ENCODE measurements at regions not wholly inside any gene's neighbourhood (a gene's known extent, or its start where the extent isn't known, plus 50 kb on each side); places are given as distances from the start of the nearest gene placed in this dataset.
"Not testable (repeated sequence)": the region's sequence is repeated elsewhere in the genome, so short reads cannot be mapped to it uniquely, and the experiment has no call there.

DNA sequence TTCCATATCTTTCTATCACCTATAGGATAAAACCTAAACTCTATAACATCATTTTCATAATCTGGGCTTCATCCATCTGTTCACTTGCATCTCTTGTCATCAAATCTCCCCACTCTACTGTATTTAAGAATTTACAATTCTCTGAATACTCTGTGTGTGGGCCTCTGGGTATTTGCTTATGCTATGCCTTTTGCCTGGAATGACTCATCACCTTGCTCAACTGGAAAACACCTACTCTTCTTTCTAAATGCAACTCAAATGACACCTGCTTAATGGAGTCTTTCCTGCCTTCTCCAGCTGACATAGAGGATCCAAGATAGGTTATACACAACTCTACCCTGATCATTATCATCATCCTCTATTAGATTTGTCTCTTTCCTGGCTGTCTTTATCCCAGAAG is 421.7 kb downstream of the SPATA31D1 start:
- TF ChIP-seq POLR2AphosphoS5 (IDR thresholded peaks at IDR 0.05; ENCODE audit: low read depth, low read length) (no peak), POU2F2 (IDR thresholded peaks at IDR 0.05; ENCODE audit: low read depth, low read length) (peak; percentile 68; the same call in 1 of the 2 replicates), POLR2A (IDR thresholded peaks at IDR 0.05; ENCODE audit: low read depth, low read length) (no peak), TAF1 (IDR thresholded peaks at IDR 0.05; ENCODE audit: low read depth, low read length) (no peak), PAX5 (IDR thresholded peaks at IDR 0.05; ENCODE audit: insufficient read depth, low read length, severe bottlenecking) (no peak), SPI1 (IDR thresholded peaks at IDR 0.05; ENCODE audit: low read depth, low read length) (no peak)
- no peak for DNase-seq (ENCODE audit: insufficient read length, low spot score)
- peak; percentile 77 for FAIRE-seq

- FAIRE-seq, result peak; percentile 33
- no peak for TF ChIP-seq SPI1 (IDR thresholded peaks at IDR 0.05; ENCODE audit: low read depth, low read length)
- no peak for TF ChIP-seq POLR2A (IDR thresholded peaks at IDR 0.05; ENCODE audit: low read depth, low read length)
- no peak for TF ChIP-seq PAX5 (IDR thresholded peaks at IDR 0.05; ENCODE audit: insufficient read depth, low read length, severe bottlenecking)
Observed at GRCh38 chr9:82410866-82411265, 422.3 kb downstream of the SPATA31D1 start.

DNA sequence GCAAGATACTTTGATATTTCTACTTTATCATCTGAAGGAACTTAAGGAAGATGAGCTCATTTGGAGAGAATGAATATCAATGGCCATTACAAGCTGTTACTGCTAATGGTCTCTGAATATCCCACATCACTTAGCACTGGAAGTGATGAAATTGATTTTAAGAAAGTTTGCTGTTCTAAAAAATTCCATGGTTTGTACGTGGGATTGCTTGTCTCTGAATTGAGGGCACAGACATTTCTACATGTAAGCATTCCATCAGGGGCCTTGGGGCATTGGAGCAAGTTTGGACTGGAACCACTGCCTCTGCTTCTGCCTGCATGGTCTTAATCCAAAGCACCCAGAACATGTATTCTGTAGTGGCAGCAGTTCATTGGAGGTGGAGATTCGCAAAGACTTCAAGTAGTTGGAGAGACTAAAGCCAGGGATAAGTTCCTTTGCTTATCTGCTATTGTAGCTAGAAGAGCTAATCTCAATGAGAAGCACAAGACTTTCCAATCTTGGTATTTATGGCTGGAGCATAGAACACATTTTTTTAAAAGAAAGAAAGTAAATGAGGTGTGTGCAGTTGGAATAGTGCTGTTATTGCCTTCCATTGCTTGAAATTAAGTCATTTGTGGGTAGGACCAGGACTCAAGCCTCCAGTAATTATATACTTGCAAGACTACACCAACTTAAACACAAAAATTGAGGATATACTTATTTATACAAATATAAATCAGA is 424.2 kb downstream of the SPATA31D1 start:
- no peak for FAIRE-seq
- no peak for DNase-seq (ENCODE audit: insufficient read length, low spot score)
- no peak for TF ChIP-seq POU2F2 (IDR thresholded peaks at IDR 0.05; ENCODE audit: low read depth, low read length)

More at GRCh38 chr9:82410866-82411265, 422.3 kb downstream of the SPATA31D1 start:
- DNase-seq (ENCODE audit: insufficient read length, low spot score), result no peak

- DNase-seq (ENCODE audit: insufficient read length, low spot score) (no peak), FAIRE-seq (no peak)
- TF ChIP-seq PAX5 (IDR thresholded peaks at IDR 0.05; ENCODE audit: insufficient read depth, low read length, severe bottlenecking), result no peak
- no peak for TF ChIP-seq POU2F2 (IDR thresholded peaks at IDR 0.05; ENCODE audit: low read depth, low read length)
- TF ChIP-seq TAF1 (IDR thresholded peaks at IDR 0.05; ENCODE audit: low read depth, low read length), result no peak
- TF ChIP-seq POLR2AphosphoS5 (IDR thresholded peaks at IDR 0.05; ENCODE audit: low read depth, low read length), result no peak
- no peak for TF ChIP-seq SPI1 (IDR thresholded peaks at IDR 0.05; ENCODE audit: low read depth, low read length)
- no peak for TF ChIP-seq POLR2A (IDR thresholded peaks at IDR 0.05; ENCODE audit: low read depth, low read length)
Observed at GRCh38 chr9:82417501-82417900, 428.9 kb downstream of the SPATA31D1 start.

- no peak for TF ChIP-seq POU2F2 (IDR thresholded peaks at IDR 0.05; ENCODE audit: low read depth, low read length)
- TF ChIP-seq TAF1 (IDR thresholded peaks at IDR 0.05; ENCODE audit: low read depth, low read length), result no peak
- FAIRE-seq, result no peak
- no peak for DNase-seq (ENCODE audit: insufficient read length, low spot score)
Observed at GRCh38 chr9:82418334-82418733, 429.8 kb downstream of the SPATA31D1 start.

DNA sequence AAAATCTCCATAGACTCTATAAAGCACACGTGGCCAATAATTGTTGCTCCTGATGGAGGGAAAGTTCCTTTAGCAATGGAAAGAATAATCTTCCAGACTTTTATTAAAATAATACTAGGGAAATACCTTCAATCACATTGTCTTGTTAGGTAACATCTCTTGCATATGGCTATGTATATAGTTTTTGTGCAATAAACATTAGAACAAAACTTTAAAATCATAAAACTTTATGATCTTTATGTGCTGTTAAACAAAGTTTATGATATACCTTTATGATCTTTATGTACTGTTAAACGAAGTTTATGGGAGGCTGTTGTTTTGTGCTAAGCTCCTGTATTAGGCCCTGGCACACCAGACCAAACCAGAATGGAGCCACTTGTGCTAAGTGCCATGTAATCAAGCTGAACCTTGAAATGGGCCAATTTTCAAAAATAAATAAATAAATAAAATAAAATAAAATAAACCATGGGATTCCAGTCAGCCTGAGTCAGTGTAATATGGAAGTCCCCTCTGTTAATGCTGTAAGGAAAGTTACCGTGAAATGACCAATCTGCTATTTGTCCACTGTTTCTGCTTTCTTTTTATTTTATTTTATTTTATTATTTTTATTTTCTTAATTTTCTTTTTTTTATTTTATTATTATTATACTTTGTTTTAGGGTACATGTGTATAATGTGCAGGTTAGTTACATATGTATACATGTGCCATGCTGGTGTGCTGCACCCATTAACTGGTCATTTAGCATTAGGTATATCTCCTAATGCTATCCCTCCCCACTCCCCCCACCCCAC is 431.3 kb downstream of the SPATA31D1 start:
- FAIRE-seq, result no peak
- TF ChIP-seq PAX5 (IDR thresholded peaks at IDR 0.05; ENCODE audit: insufficient read depth, low read length, severe bottlenecking) (no peak), POU2F2 (IDR thresholded peaks at IDR 0.05; ENCODE audit: low read depth, low read length) (no peak), TAF1 (IDR thresholded peaks at IDR 0.05; ENCODE audit: low read depth, low read length) (no peak), POLR2AphosphoS5 (IDR thresholded peaks at IDR 0.05; ENCODE audit: low read depth, low read length) (no peak), POLR2A (IDR thresholded peaks at IDR 0.05; ENCODE audit: low read depth, low read length) (no peak), SPI1 (IDR thresholded peaks at IDR 0.05; ENCODE audit: low read depth, low read length) (no peak)
- DNase-seq (ENCODE audit: insufficient read length, low spot score), result no peak

- TF ChIP-seq SPI1 (IDR thresholded peaks at IDR 0.05; ENCODE audit: low read depth, low read length) (no peak), PAX5 (IDR thresholded peaks at IDR 0.05; ENCODE audit: insufficient read depth, low read length, severe bottlenecking) (no peak)
- DNase-seq (ENCODE audit: insufficient read length, low spot score) (no peak), FAIRE-seq (no peak)
Observed at GRCh38 chr9:82421498-82421897, 432.9 kb downstream of the SPATA31D1 start.

DNA sequence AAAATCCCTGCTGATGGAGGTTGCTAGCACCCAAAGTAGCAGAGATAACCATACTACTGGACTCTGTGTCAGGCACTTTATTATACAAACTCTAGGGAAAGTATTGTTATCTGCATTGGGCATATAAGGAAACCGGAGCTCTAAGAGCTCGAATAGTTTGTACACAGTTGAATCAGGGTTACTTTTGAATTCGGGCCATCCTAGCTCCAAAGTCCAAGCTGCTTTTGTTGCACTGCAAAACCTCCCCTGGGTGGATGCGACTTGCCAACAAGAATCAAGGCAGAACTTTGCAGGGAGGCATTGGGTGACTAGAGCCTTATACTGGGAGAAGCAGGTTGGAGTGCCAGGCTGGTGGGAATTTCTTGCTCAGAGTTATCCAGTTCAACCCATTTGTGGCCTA is 435.1 kb downstream of the SPATA31D1 start:
- DNase-seq (ENCODE audit: insufficient read length, low spot score) (no peak), FAIRE-seq (no peak)
- no peak for TF ChIP-seq SPI1 (IDR thresholded peaks at IDR 0.05; ENCODE audit: low read depth, low read length)
- TF ChIP-seq POU2F2 (IDR thresholded peaks at IDR 0.05; ENCODE audit: low read depth, low read length), result no peak
- TF ChIP-seq PAX5 (IDR thresholded peaks at IDR 0.05; ENCODE audit: insufficient read depth, low read length, severe bottlenecking), result no peak
- TF ChIP-seq POLR2A (IDR thresholded peaks at IDR 0.05; ENCODE audit: low read depth, low read length), result no peak
- TF ChIP-seq POLR2AphosphoS5 (IDR thresholded peaks at IDR 0.05; ENCODE audit: low read depth, low read length), result no peak
- no peak for TF ChIP-seq TAF1 (IDR thresholded peaks at IDR 0.05; ENCODE audit: low read depth, low read length)

GRCh38 chr9:82424599-82425120 is 436.1 kb downstream of the SPATA31D1 start:
- TF ChIP-seq TAF1 (IDR thresholded peaks at IDR 0.05; ENCODE audit: low read depth, low read length), result no peak
- TF ChIP-seq POLR2AphosphoS5 (IDR thresholded peaks at IDR 0.05; ENCODE audit: low read depth, low read length), result no peak
- TF ChIP-seq SPI1 (IDR thresholded peaks at IDR 0.05; ENCODE audit: low read depth, low read length), result no peak
- no peak for TF ChIP-seq PAX5 (IDR thresholded peaks at IDR 0.05; ENCODE audit: insufficient read depth, low read length, severe bottlenecking)
- no peak for TF ChIP-seq POLR2A (IDR thresholded peaks at IDR 0.05; ENCODE audit: low read depth, low read length)
- FAIRE-seq (no peak), DNase-seq (ENCODE audit: insufficient read length, low spot score) (no peak)

DNA sequence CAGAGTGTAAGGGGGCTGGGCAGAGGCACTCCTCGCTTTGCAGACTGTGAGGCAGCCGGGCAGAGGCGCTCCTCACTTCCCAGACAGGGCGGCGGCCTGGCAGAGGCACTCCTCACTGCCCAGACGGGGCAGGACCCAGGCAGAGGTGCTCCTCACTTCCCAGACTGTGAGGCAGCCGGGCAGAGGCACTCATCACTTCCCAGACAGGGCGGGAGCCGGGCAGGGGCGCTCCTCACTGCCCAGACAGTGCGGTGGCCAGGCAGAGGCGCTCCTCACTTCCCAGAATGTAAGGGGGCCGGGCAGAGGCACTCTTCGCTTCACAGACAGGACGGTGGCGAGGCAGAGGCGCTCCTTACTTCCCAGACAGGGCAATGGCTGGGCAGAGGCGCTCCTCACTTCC is 442.5 kb downstream of the SPATA31D1 start:
- no peak for DNase-seq (ENCODE audit: insufficient read length, low spot score)
- no peak for TF ChIP-seq TAF1 (IDR thresholded peaks at IDR 0.05; ENCODE audit: low read depth, low read length)
- FAIRE-seq, result no peak

DNA sequence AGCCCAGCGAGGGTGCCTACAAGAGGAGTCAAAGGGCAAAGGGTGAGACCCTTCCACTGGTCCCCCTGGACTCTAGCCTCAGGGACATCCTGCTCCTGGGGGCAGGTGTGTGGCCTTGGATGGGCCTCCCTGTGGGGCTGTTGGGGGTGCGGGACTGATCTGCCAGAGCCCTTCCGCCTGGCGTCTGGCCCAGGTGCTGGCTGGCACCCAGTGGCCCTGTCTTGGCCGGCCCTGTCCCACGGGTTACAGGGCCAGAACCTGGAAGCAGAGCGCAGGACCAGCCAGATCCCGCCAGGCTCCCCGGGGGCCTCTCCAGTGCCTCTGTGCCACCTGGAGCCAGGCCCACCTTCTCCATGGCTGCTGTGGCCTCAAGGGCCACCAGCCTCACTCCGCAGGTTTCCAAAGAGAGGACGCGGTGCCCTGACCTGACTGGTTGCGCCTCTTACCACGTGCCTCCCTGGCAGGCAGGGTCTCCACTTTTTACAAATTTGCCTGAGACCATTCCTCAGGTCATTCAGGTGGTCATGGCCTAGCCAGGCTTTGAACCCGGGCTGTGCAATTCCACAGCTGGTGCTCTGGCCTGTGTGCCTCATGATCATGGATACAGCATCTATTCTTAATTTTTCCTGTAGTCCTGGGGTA is 444.8 kb downstream of the SPATA31D1 start:
- not testable (repeated sequence) for FAIRE-seq; DNase-seq (ENCODE audit: insufficient read length, low spot score)

Data from GM12891 (cell line).